Keratinocyte (primary cell): ENCODE measurements at regions not wholly inside any gene's neighbourhood (a gene's known extent, or its start where the extent isn't known, plus 50 kb on each side); places are given as distances from the start of the nearest gene placed in this dataset.

Experiments
- DNase-seq: peaks from one replicate; pipeline ENCODE4 v3.0.0-alpha.2; 2011; ENCODE audit warnings: low read depth, missing footprints, low spot score
- FAIRE-seq: peaks from 2 replicates; lab custom pipeline; 2011; peaks lifted over from hg19 to GRCh38; lab: Jason Lieb, UNC
- H2AFZ ChIP-seq: 2 replicates; pipeline ENCODE4 v1.6.0; 2012; ENCODE audit warnings: low read length, control low read depth, inconsistent platforms; ENCODE audit not compliant: control insufficient read depth
- H3K27ac ChIP-seq: 2 replicates; pipeline ENCODE4 v1.5.1; 2011; ENCODE audit warnings: low read length; ENCODE audit not compliant: control insufficient read depth, insufficient read depth
- H3K27me3 ChIP-seq: 3 replicates; pipeline ENCODE4 v1.6.0; 2011; ENCODE audit warnings: low read length; ENCODE audit not compliant: control insufficient read depth, insufficient read depth; ENCODE audit errors: extremely low read depth
- H3K36me3 ChIP-seq, 2 experiments: 2 replicates in 1 of 2; 3 replicates in 1 of 2; pipeline ENCODE4 v1.5.1; 2011; ENCODE audit warnings: low read length in 2 of 2, mild to moderate bottlenecking in 1 of 2; ENCODE audit not compliant: control insufficient read depth in 2 of 2, insufficient read depth in 2 of 2; ENCODE audit errors: extremely low read depth in 1 of 2
- H3K4me1 ChIP-seq: 3 replicates; pipeline ENCODE4 v1.5.1; 2011; ENCODE audit warnings: low read length; ENCODE audit not compliant: control insufficient read depth, insufficient read depth; ENCODE audit errors: extremely low read depth
- H3K4me2 ChIP-seq: 3 replicates; pipeline ENCODE4 v1.6.0; 2011; ENCODE audit warnings: low read depth, low read length; ENCODE audit not compliant: control insufficient read depth, insufficient read depth; ENCODE audit errors: extremely low read depth
- H3K4me3 ChIP-seq, 3 experiments: fragments of 200-600 bp in 1 of 3; sonication (generic) in 1 of 3; 2 replicates in 2 of 3; 3 replicates in 1 of 3; pipeline ENCODE4 v1.5.1; 2011 to 2016; ENCODE audit warnings: low read length in 3 of 3, mild to moderate bottlenecking in 3 of 3, control low read depth in 2 of 3, inconsistent platforms in 1 of 3, low read depth in 1 of 3, mixed read lengths in 1 of 3, mixed run types in 1 of 3, moderate library complexity in 1 of 3; ENCODE audit not compliant: control insufficient read depth in 2 of 3, insufficient read depth in 2 of 3; ENCODE audit errors: extremely low read depth in 1 of 3
- H3K79me2 ChIP-seq: 2 replicates; pipeline ENCODE4 v1.6.0; 2012; ENCODE audit warnings: low read length; ENCODE audit not compliant: control insufficient read depth, insufficient read depth
- H3K9ac ChIP-seq: 3 replicates; pipeline ENCODE4 v1.6.0; 2011; ENCODE audit warnings: low read length; ENCODE audit not compliant: control insufficient read depth, insufficient read depth; ENCODE audit errors: extremely low read depth
- H3K9me1 ChIP-seq: 3 replicates; pipeline ENCODE4 v1.6.0; 2011; ENCODE audit warnings: low read length; ENCODE audit not compliant: control insufficient read depth, insufficient read depth; ENCODE audit errors: extremely low read depth
- H3K9me3 ChIP-seq: 2 replicates; pipeline ENCODE4 v1.5.1; 2012; ENCODE audit warnings: low read depth, low read length; ENCODE audit not compliant: control insufficient read depth
- H4K20me1 ChIP-seq: 3 replicates; pipeline ENCODE4 v1.6.0; 2011; ENCODE audit warnings: low read length; ENCODE audit not compliant: control insufficient read depth, insufficient read depth; ENCODE audit errors: extremely low read depth
- EZH2 ChIP-seq: IDR thresholded peaks from one replicate; pipeline ENCODE4 v1.6.1; 2012; ENCODE audit warnings: inconsistent platforms, mild to moderate bottlenecking, low read length, moderate library complexity
- dilution Hi-C: fragments of 300-500 bp; cut with MboI; formaldehyde crosslinking; loops from one replicate; pipeline ENCODE4 v1.7.0; 2020; ENCODE audit warnings: low sequenced_read_pairs; ENCODE audit not compliant: extremely low pct_ligation_motif_present
- TF ChIP-seq, protein P1 (sequence below), 3 experiments: IDR thresholded peaks in 1 of 3; conservative IDR thresholded peaks in 1 of 3; optimal IDR thresholded peaks in 1 of 3; 2 replicates in 2 of 3; 3 replicates in 1 of 3; pipeline versions ENCODE3 to v1.5.1; 2011; ENCODE audit warnings: low read length in 3 of 3, mild to moderate bottlenecking in 3 of 3, moderate library complexity in 2 of 3, control low read depth in 1 of 3, inconsistent platforms in 1 of 3; ENCODE audit not compliant: insufficient read depth in 2 of 3; ENCODE audit errors: extremely low read depth in 1 of 3

DNA sequence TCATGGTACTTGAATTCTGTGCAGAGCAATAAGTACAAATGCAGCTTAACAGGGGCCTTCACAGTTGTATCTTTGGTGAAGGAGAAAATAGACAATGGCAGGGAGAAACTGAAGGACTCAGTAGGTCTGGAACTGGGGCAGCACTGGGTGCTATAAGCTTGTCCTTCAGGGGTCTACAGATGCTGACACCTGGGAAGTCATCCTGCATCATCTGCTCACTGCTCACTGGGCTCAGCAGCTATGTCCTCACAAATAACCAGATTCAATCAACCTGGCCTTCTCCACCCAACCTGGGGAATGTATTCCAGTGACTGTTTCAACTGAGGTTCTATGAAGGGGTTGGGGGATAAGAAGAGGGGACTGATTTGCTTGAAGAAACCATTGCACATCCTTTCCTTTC lies 117.0 kb downstream of the ZNF280B start:
- no peak overlapping the region for H3K4me2 ChIP-seq
- DNase-seq (no peak), FAIRE-seq (no peak)
- no peak overlapping the region for H3K4me3 ChIP-seq
- peaks cover 1% of the 10 kb centered on the region for H3K27me3 ChIP-seq
- no peaks in the 10 kb centered on the region for H3K9me3 ChIP-seq
- no peak overlapping the region for H2AFZ ChIP-seq
- H4K20me1 ChIP-seq, result no peaks in the 10 kb centered on the region
- no peak overlapping the region for H3K27ac ChIP-seq
- H3K4me1 ChIP-seq, result no peaks in the 10 kb centered on the region
- dilution Hi-C loops, result no loop called here
- no peaks in the 10 kb centered on the region for H3K36me3 ChIP-seq
- no peaks in the 10 kb centered on the region for H3K9me1 ChIP-seq
- TF ChIP-seq, protein P1, sequence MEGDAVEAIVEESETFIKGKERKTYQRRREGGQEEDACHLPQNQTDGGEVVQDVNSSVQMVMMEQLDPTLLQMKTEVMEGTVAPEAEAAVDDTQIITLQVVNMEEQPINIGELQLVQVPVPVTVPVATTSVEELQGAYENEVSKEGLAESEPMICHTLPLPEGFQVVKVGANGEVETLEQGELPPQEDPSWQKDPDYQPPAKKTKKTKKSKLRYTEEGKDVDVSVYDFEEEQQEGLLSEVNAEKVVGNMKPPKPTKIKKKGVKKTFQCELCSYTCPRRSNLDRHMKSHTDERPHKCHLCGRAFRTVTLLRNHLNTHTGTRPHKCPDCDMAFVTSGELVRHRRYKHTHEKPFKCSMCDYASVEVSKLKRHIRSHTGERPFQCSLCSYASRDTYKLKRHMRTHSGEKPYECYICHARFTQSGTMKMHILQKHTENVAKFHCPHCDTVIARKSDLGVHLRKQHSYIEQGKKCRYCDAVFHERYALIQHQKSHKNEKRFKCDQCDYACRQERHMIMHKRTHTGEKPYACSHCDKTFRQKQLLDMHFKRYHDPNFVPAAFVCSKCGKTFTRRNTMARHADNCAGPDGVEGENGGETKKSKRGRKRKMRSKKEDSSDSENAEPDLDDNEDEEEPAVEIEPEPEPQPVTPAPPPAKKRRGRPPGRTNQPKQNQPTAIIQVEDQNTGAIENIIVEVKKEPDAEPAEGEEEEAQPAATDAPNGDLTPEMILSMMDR (optimal IDR thresholded peaks at IDR 0.05 in 1 of 3, IDR thresholded peaks at IDR 0.05 in 1 of 3, conservative IDR thresholded peaks at IDR 0.05 in 1 of 3; ENCODE audit: extremely low read depth in 1 of 3, insufficient read depth in 2 of 3, low read length in 3 of 3), result no peak
- no peak for TF ChIP-seq EZH2
- no peaks in the 10 kb centered on the region for H3K79me2 ChIP-seq
- H3K9ac ChIP-seq, result no peak overlapping the region

DNA sequence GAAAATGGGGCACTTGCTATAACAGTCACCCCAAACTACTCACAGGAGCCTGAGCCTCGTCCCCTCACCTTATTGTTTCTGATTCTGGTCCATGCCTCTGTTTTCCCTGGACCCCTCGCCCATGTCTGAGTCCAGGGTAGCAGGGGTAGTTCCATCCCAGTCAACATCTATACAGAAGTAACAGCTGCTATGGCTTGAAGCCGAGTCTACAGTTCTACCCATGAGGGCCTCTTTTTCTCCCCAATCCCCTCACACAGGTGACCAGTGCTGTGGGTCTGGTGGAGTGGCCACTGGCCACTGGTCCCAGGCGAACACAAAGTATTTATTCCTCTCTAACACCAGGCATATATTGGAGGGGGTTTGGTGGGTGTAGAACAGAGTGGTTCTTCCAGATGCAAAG lies 116.4 kb downstream of the ZNF280B start:
- TF ChIP-seq, protein P1 (optimal IDR thresholded peaks at IDR 0.05 in 1 of 3, IDR thresholded peaks at IDR 0.05 in 1 of 3, conservative IDR thresholded peaks at IDR 0.05 in 1 of 3; ENCODE audit: extremely low read depth in 1 of 3, insufficient read depth in 2 of 3, low read length in 3 of 3), result no peak
- no peak for TF ChIP-seq EZH2
- H3K4me2 ChIP-seq, result no peak overlapping the region
- no peaks in the 10 kb centered on the region for H3K9me3 ChIP-seq
- no peak overlapping the region for H3K27ac ChIP-seq
- DNase-seq (no peak), FAIRE-seq (no peak)
- H4K20me1 ChIP-seq, result no peaks in the 10 kb centered on the region
- peaks cover 5% of the 10 kb centered on the region for H3K27me3 ChIP-seq
- no peaks in the 10 kb centered on the region for H3K9me1 ChIP-seq
- no peak overlapping the region for H3K4me3 ChIP-seq
- no peaks in the 10 kb centered on the region for H3K79me2 ChIP-seq
- H2AFZ ChIP-seq, result no peak overlapping the region
- H3K4me1 ChIP-seq, result peaks cover under 1% of the 10 kb centered on the region
- H3K9ac ChIP-seq, result no peak overlapping the region
- dilution Hi-C loops, result no loop called here
- no peaks in the 10 kb centered on the region for H3K36me3 ChIP-seq
